ENCODE measurements at regions not wholly inside any gene's neighbourhood (a gene's known extent, or its start where the extent isn't known, plus 50 kb on each side); places are given as distances from the start of the nearest gene placed in this dataset.

- TF ChIP-seq, protein P1, sequence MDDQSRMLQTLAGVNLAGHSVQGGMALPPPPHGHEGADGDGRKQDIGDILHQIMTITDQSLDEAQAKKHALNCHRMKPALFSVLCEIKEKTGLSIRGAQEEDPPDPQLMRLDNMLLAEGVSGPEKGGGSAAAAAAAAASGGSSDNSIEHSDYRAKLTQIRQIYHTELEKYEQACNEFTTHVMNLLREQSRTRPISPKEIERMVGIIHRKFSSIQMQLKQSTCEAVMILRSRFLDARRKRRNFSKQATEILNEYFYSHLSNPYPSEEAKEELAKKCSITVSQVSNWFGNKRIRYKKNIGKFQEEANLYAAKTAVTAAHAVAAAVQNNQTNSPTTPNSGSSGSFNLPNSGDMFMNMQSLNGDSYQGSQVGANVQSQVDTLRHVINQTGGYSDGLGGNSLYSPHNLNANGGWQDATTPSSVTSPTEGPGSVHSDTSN (IDR thresholded peaks at IDR 0.05; ENCODE audit: insufficient replicate concordance, low read depth, low read length) = no peak
- TF ChIP-seq MXI1 (IDR thresholded peaks at IDR 0.05; ENCODE audit: low read depth, low read length) (no peak), ZBTB40 (IDR thresholded peaks at IDR 0.05; ENCODE audit: borderline replicate concordance) (no peak), SRF (IDR thresholded peaks at IDR 0.05; ENCODE audit: low read depth in 2 of 2, low read length in 2 of 2) (no peak), NKRF (conservative IDR thresholded peaks at IDR 0.05) (no peak)
- TF ChIP-seq, protein P2, sequence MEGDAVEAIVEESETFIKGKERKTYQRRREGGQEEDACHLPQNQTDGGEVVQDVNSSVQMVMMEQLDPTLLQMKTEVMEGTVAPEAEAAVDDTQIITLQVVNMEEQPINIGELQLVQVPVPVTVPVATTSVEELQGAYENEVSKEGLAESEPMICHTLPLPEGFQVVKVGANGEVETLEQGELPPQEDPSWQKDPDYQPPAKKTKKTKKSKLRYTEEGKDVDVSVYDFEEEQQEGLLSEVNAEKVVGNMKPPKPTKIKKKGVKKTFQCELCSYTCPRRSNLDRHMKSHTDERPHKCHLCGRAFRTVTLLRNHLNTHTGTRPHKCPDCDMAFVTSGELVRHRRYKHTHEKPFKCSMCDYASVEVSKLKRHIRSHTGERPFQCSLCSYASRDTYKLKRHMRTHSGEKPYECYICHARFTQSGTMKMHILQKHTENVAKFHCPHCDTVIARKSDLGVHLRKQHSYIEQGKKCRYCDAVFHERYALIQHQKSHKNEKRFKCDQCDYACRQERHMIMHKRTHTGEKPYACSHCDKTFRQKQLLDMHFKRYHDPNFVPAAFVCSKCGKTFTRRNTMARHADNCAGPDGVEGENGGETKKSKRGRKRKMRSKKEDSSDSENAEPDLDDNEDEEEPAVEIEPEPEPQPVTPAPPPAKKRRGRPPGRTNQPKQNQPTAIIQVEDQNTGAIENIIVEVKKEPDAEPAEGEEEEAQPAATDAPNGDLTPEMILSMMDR (IDR thresholded peaks at IDR 0.05 in 2 of 3, conservative IDR thresholded peaks at IDR 0.05 in 1 of 3; ENCODE audit: control insufficient read depth in 2 of 3, extremely low read depth in 1 of 3, insufficient read depth in 1 of 3, low read depth in 3 of 3, low read length in 3 of 3) = no peak
Measured at GRCh38 chr5:92514896-92515295, 1066.1 kb downstream of the NR2F1-AS1 start.

Data from GM12878 (cell line).